ENCODE measurements at regions not wholly inside any gene's neighbourhood (a gene's known extent, or its start where the extent isn't known, plus 50 kb on each side); places are given as distances from the start of the nearest gene placed in this dataset.

GRCh38 chr4:178264001-178264400 lies 821.8 kb upstream of the AGA start:
- no peak overlapping the region for H3K27ac ChIP-seq (ENCODE audit: low read depth, low read length)
- 68 to 85% (median 82%) methylated on average over 3 of the region's 3 CpGs for WGBS, 3 donors

- whole genome bisulfite sequencing, 3 donors, result 84 to 89% (median 86%) methylated on average over 6 of the region's 6 CpGs
- no peak overlapping the region for H3K27ac ChIP-seq (ENCODE audit: low read depth, low read length)
These were observed 829.1 kb upstream of the AGA start for GRCh38 chr4:178271386-178271785.

- 83 to 91% (median 86%) methylated on average over 2 of the region's 2 CpGs for WGBS, 3 donors
These were observed 830.9 kb upstream of the AGA start for GRCh38 chr4:178273168-178273567.

GRCh38 chr4:178275671-178276360 lies 833.6 kb upstream of the AGA start:
- no peak overlapping the region for H3K27ac ChIP-seq (ENCODE audit: low read depth, low read length)
- WGBS, 3 donors, result 55 to 61% (median 60%) methylated on average over 5 of the region's 5 CpGs

More at GRCh38 chr4:178273168-178273567, 830.9 kb upstream of the AGA start:
- H3K27ac ChIP-seq (ENCODE audit: low read depth, low read length), result no peak overlapping the region

GRCh38 chr4:178280362-178280761 lies 838.1 kb upstream of the AGA start:
- H3K27ac ChIP-seq (ENCODE audit: low read depth, low read length), result no peak overlapping the region
- 38 to 47% (median 40%) methylated on average over 4 of the region's 4 CpGs for WGBS, 3 donors

- no peak overlapping the region for H3K27ac ChIP-seq (ENCODE audit: low read depth, low read length)
These were observed 846.2 kb upstream of the AGA start for GRCh38 chr4:178288462-178288861.

- 74 to 83% (median 75%) methylated on average over 6 of the region's 6 CpGs for WGBS, 3 donors
- no peak overlapping the region for H3K27ac ChIP-seq (ENCODE audit: low read depth, low read length)
These were observed 851.4 kb upstream of the AGA start for GRCh38 chr4:178293601-178294000.

- 73 to 96% (median 88%) methylated on average over 1 of the region's 1 CpG for WGBS, 3 donors
- no peak overlapping the region for H3K27ac ChIP-seq (ENCODE audit: low read depth, low read length)
These were observed 854.4 kb upstream of the AGA start for GRCh38 chr4:178296669-178297068.

GRCh38 chr4:178306565-178306964 lies 864.3 kb upstream of the AGA start:
- H3K27ac ChIP-seq (ENCODE audit: low read depth, low read length), result no peak overlapping the region
- 32 to 56% (median 52%) methylated on average over 3 of the region's 3 CpGs for WGBS, 3 donors

GRCh38 chr4:178309890-178310289 lies 867.7 kb upstream of the AGA start:
- 46 to 60% (median 56%) methylated on average over 2 of the region's 2 CpGs for WGBS, 3 donors
- no peak overlapping the region for H3K27ac ChIP-seq (ENCODE audit: low read depth, low read length)

GRCh38 chr4:178311997-178312396 lies 869.8 kb upstream of the AGA start:
- H3K27ac ChIP-seq (ENCODE audit: low read depth, low read length), result no peak overlapping the region
- WGBS, 3 donors, result 45 to 77% (median 51%) methylated on average over 2 of the region's 2 CpGs

GRCh38 chr4:178314287-178314686 lies 872.0 kb upstream of the AGA start:
- 88 to 92% (median 89%) methylated on average over 3 of the region's 3 CpGs for WGBS, 3 donors
- no peak overlapping the region for H3K27ac ChIP-seq (ENCODE audit: low read depth, low read length)

- 35 to 53% (median 42%) methylated on average over 2 of the region's 2 CpGs for WGBS, 3 donors
- no peak overlapping the region for H3K27ac ChIP-seq (ENCODE audit: low read depth, low read length)
These were observed 874.0 kb upstream of the AGA start for GRCh38 chr4:178316211-178316610.

GRCh38 chr4:178320003-178320402 lies 877.8 kb upstream of the AGA start:
- no peak overlapping the region for H3K27ac ChIP-seq (ENCODE audit: low read depth, low read length)
- WGBS, 3 donors, result 85 to 92% (median 91%) methylated on average over 1 of the region's 1 CpG

GRCh38 chr4:178322524-178323183 lies 880.4 kb upstream of the AGA start:
- 43 to 81% (median 80%) methylated on average over 5 of the region's 5 CpGs for WGBS, 3 donors
- H3K27ac ChIP-seq (ENCODE audit: low read depth, low read length), result no peak overlapping the region

GRCh38 chr4:178329226-178329872 lies 887.1 kb upstream of the AGA start:
- H3K27ac ChIP-seq (ENCODE audit: low read depth, low read length), result no peak overlapping the region
- 59 to 66% (median 65%) methylated on average over 3 of the region's 3 CpGs for WGBS, 3 donors

GRCh38 chr4:178333355-178333754 lies 891.1 kb upstream of the AGA start:
- WGBS, 3 donors, result 54 to 79% (median 76%) methylated on average over 4 of the region's 4 CpGs
- no peak overlapping the region for H3K27ac ChIP-seq (ENCODE audit: low read depth, low read length)

- no peak overlapping the region for H3K27ac ChIP-seq (ENCODE audit: low read depth, low read length)
These were observed 897.5 kb upstream of the AGA start for GRCh38 chr4:178339769-178340168.

GRCh38 chr4:178340468-178340867 lies 898.2 kb upstream of the AGA start:
- WGBS, 3 donors, result 88 to 91% (median 89%) methylated on average over 7 of the region's 7 CpGs
- no peak overlapping the region for H3K27ac ChIP-seq (ENCODE audit: low read depth, low read length)

- H3K27ac ChIP-seq (ENCODE audit: low read depth, low read length), result no peak overlapping the region
These were observed 901.9 kb upstream of the AGA start for GRCh38 chr4:178344096-178344495.
